SK-N-SH treated with all-trans-retinoic acid at 6 μM for 48 hours (cell line): ENCODE measurements at regions not wholly inside any gene's neighbourhood (a gene's known extent, or its start where the extent isn't known, plus 50 kb on each side); places are given as distances from the start of the nearest gene placed in this dataset.

Experiments used
- ATAC-seq: fragments of 200-7000 bp; cut with Tn5 transposase; 3 replicates; pipeline ENCODE4 v1.9.1; 2020; ENCODE audit warnings: mild to moderate bottlenecking, moderate library complexity
- ARNTL ChIP-seq: fragments of 450-650 bp; formaldehyde crosslinking; IDR thresholded peaks from 2 replicates; pipeline ENCODE4 v1.5.0; 2020; ENCODE audit warnings: low read depth, mild to moderate bottlenecking, moderate library complexity, borderline replicate concordance
- BACH2 ChIP-seq: fragments of 250-450 bp; sonication (Bioruptor Pico); IDR thresholded peaks from 2 replicates; pipeline ENCODE4 v1.9.0; 2021; ENCODE audit warnings: mild to moderate bottlenecking, borderline replicate concordance
- CSDC2 ChIP-seq: fragments of 250-450 bp; sonication (Bioruptor Pico); IDR thresholded peaks from 2 replicates; pipeline ENCODE4 v1.5.0; 2020; ENCODE audit warnings: mild to moderate bottlenecking, moderate library complexity
- ESRRG ChIP-seq: fragments of 250-450 bp; sonication (Bioruptor Pico); IDR thresholded peaks from 2 replicates; pipeline ENCODE4 v1.6.1; 2021; ENCODE audit warnings: mild to moderate bottlenecking
- ISL1 ChIP-seq: fragments of 250-450 bp; sonication (Bioruptor Pico); IDR thresholded peaks from 2 replicates; pipeline ENCODE4 v2.1.2; 2022; ENCODE audit warnings: mild to moderate bottlenecking, moderate library complexity
- OSR1 ChIP-seq: fragments of 250-450 bp; sonication (Bioruptor Pico); IDR thresholded peaks from 2 replicates; pipeline ENCODE4 v1.8.0; 2022; ENCODE audit warnings: moderate library complexity, mild to moderate bottlenecking, inconsistent platforms
- POU6F1 ChIP-seq: fragments of 250-450 bp; sonication (Bioruptor Pico); IDR thresholded peaks from 2 replicates; pipeline ENCODE4 v1.8.0; 2021; ENCODE audit warnings: low read depth, mild to moderate bottlenecking, moderate library complexity, borderline replicate concordance
- PPARA ChIP-seq: fragments of 250-450 bp; sonication (Bioruptor Pico); IDR thresholded peaks from 2 replicates; pipeline ENCODE4 v1.5.0; 2020; ENCODE audit warnings: mild to moderate bottlenecking, borderline replicate concordance
- RARB ChIP-seq: fragments of 250-450 bp; sonication (Bioruptor Pico); IDR thresholded peaks from 2 replicates; pipeline ENCODE4 v1.8.0; 2021; ENCODE audit warnings: mild to moderate bottlenecking, moderate library complexity
- TCF4 ChIP-seq: fragments of 250-450 bp; sonication (Bioruptor Pico); IDR thresholded peaks from 2 replicates; pipeline ENCODE4 v1.8.0; 2021; ENCODE audit warnings: mild to moderate bottlenecking, moderate library complexity, borderline replicate concordance
- TOX ChIP-seq: fragments of 250-450 bp; sonication (Bioruptor Pico); IDR thresholded peaks from 2 replicates; pipeline ENCODE4 v1.8.0; 2021; ENCODE audit warnings: mild to moderate bottlenecking, moderate library complexity, borderline replicate concordance
- TSHZ2 ChIP-seq: fragments of 250-450 bp; sonication (Bioruptor Pico); IDR thresholded peaks from 2 replicates; pipeline ENCODE4 v1.5.0; 2020; ENCODE audit warnings: mild to moderate bottlenecking, moderate library complexity
- ZC3H10 ChIP-seq: fragments of 250-450 bp; sonication (Bioruptor Pico); IDR thresholded peaks from 2 replicates; pipeline ENCODE4 v1.5.1; 2021; ENCODE audit warnings: mild to moderate bottlenecking, moderate library complexity
- ZFP3 ChIP-seq: fragments of 250-450 bp; sonication (Bioruptor Pico); IDR thresholded peaks from 2 replicates; pipeline ENCODE4 v1.5.0; 2020; ENCODE audit warnings: mild to moderate bottlenecking, moderate library complexity
- ZNF565 ChIP-seq: fragments of 450-650 bp; formaldehyde crosslinking; conservative IDR thresholded peaks from 2 replicates; pipeline ENCODE4 v1.5.0; 2020; ENCODE audit warnings: low read depth, mild to moderate bottlenecking, moderate library complexity
- ZNF70 ChIP-seq: fragments of 450-650 bp; formaldehyde crosslinking; IDR thresholded peaks from 2 replicates; pipeline ENCODE4 v1.5.0; 2020; ENCODE audit warnings: mild to moderate bottlenecking, moderate library complexity
- ZNF8 ChIP-seq: fragments of 450-650 bp; formaldehyde crosslinking; IDR thresholded peaks from 2 replicates; pipeline ENCODE4 v1.5.0; 2020; ENCODE audit warnings: mild to moderate bottlenecking, moderate library complexity
- TF ChIP-seq, protein P1 (sequence below): fragments of 250-450 bp; sonication (Bioruptor Pico); IDR thresholded peaks from 2 replicates; pipeline ENCODE4 v1.8.0; 2020; ENCODE audit warnings: mild to moderate bottlenecking, moderate library complexity, borderline replicate concordance
- TF ChIP-seq, protein P2 (sequence below): fragments of 250-450 bp; sonication (Bioruptor Pico); IDR thresholded peaks from 2 replicates; pipeline ENCODE4 v1.5.1; 2021; ENCODE audit warnings: mild to moderate bottlenecking, moderate library complexity

DNA sequence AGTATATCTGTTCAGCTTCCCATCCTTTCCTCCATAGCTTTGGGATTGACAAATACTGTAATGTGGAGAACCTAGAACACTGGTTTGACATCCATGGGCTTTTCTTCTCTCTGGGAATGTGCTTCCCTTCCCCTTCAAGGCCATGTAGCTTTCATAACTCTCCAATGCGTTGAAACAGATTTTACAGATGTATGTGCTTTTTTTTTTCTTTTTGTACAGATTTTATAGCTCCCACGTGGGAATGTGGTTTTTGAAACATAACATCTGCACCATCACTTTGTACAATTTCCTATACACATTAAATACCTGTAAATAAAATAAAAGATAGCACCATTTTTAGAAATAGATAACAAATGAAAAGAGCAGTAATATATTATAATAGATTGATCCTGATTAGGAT lies 138.5 kb upstream of the TMPRSS15 start (continued):
- no peak for TF ChIP-seq ISL1 (CRISPR knock-in tag)
- no peak for TF ChIP-seq ESRRG (CRISPR knock-in tag)
- no peak for TF ChIP-seq ZNF70
- no peak for TF ChIP-seq ARNTL (CRISPR knock-in tag)

DNA sequence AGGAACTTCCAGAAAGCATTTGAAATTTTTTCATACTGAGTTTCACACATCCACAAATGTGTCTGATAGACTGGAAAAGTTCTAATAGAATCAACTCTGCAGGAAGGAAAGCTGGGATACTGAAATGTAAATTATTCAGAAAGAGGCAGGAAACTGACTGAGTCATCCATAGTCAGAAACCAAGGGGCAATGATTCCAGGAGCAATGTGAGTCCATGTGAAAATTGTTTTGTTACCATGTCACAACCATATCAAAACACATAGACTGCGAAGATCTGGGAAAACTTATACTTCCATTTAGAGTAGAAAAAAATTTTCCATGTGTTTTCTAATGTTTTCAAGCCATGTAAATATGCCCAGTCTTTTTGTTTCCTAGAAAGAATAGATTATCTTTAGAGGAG lies 142.3 kb upstream of the TMPRSS15 start:
- TF ChIP-seq TCF4 (CRISPR knock-in tag) (no peak), TOX (CRISPR knock-in tag) (no peak), RARB (CRISPR knock-in tag) (no peak), POU6F1 (CRISPR knock-in tag) (no peak), CSDC2 (no peak), ARNTL (CRISPR knock-in tag) (no peak), TSHZ2 (no peak), ZC3H10 (no peak), BACH2 (CRISPR knock-in tag) (no peak), ESRRG (CRISPR knock-in tag) (no peak), ISL1 (CRISPR knock-in tag) (no peak), ZNF70 (no peak), ZFP3 (no peak)
- TF ChIP-seq, protein P1, sequence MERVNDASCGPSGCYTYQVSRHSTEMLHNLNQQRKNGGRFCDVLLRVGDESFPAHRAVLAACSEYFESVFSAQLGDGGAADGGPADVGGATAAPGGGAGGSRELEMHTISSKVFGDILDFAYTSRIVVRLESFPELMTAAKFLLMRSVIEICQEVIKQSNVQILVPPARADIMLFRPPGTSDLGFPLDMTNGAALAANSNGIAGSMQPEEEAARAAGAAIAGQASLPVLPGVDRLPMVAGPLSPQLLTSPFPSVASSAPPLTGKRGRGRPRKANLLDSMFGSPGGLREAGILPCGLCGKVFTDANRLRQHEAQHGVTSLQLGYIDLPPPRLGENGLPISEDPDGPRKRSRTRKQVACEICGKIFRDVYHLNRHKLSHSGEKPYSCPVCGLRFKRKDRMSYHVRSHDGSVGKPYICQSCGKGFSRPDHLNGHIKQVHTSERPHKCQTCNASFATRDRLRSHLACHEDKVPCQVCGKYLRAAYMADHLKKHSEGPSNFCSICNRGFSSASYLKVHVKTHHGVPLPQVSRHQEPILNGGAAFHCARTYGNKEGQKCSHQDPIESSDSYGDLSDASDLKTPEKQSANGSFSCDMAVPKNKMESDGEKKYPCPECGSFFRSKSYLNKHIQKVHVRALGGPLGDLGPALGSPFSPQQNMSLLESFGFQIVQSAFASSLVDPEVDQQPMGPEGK = no peak
- TF ChIP-seq, protein P2, sequence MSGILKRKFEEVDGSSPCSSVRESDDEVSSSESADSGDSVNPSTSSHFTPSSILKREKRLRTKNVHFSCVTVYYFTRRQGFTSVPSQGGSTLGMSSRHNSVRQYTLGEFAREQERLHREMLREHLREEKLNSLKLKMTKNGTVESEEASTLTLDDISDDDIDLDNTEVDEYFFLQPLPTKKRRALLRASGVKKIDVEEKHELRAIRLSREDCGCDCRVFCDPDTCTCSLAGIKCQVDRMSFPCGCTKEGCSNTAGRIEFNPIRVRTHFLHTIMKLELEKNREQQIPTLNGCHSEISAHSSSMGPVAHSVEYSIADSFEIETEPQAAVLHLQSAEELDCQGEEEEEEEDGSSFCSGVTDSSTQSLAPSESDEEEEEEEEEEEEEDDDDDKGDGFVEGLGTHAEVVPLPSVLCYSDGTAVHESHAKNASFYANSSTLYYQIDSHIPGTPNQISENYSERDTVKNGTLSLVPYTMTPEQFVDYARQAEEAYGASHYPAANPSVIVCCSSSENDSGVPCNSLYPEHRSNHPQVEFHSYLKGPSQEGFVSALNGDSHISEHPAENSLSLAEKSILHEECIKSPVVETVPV (CRISPR knock-in tag) = no peak
- ATAC-seq = no peak

GRCh38 chr21:18547347-18547746 lies 143.8 kb upstream of the TMPRSS15 start:
- TF ChIP-seq ZNF565 (CRISPR knock-in tag) (no peak), ZNF8 (CRISPR knock-in tag) (no peak), ISL1 (CRISPR knock-in tag) (no peak), ESRRG (CRISPR knock-in tag) (no peak), PPARA (CRISPR knock-in tag) (no peak), RARB (CRISPR knock-in tag) (no peak), OSR1 (CRISPR knock-in tag) (no peak)
- TF ChIP-seq, protein P1 = no peak
- TF ChIP-seq, protein P2 (CRISPR knock-in tag) = no peak
- ATAC-seq = no peak
